Keratinocyte (primary cell): ENCODE measurements at regions not wholly inside any gene's neighbourhood (a gene's known extent, or its start where the extent isn't known, plus 50 kb on each side); places are given as distances from the start of the nearest gene placed in this dataset.

ENCODE experiments used
- DNase-seq: peaks from one replicate; pipeline ENCODE4 v3.0.0-alpha.2; 2011; ENCODE audit warnings: low read depth, missing footprints, low spot score
- FAIRE-seq: peaks from 2 replicates; lab custom pipeline; 2011; peaks lifted over from hg19 to GRCh38; lab: Jason Lieb, UNC
- H2AFZ ChIP-seq: 2 replicates; pipeline ENCODE4 v1.6.0; 2012; ENCODE audit warnings: low read length, control low read depth, inconsistent platforms; ENCODE audit not compliant: control insufficient read depth
- H3K27ac ChIP-seq: 2 replicates; pipeline ENCODE4 v1.5.1; 2011; ENCODE audit warnings: low read length; ENCODE audit not compliant: control insufficient read depth, insufficient read depth
- H3K27me3 ChIP-seq: 3 replicates; pipeline ENCODE4 v1.6.0; 2011; ENCODE audit warnings: low read length; ENCODE audit not compliant: control insufficient read depth, insufficient read depth; ENCODE audit errors: extremely low read depth
- H3K36me3 ChIP-seq, 2 experiments: 2 replicates in 1 of 2; 3 replicates in 1 of 2; pipeline ENCODE4 v1.5.1; 2011; ENCODE audit warnings: low read length in 2 of 2, mild to moderate bottlenecking in 1 of 2; ENCODE audit not compliant: control insufficient read depth in 2 of 2, insufficient read depth in 2 of 2; ENCODE audit errors: extremely low read depth in 1 of 2
- H3K4me1 ChIP-seq: 3 replicates; pipeline ENCODE4 v1.5.1; 2011; ENCODE audit warnings: low read length; ENCODE audit not compliant: control insufficient read depth, insufficient read depth; ENCODE audit errors: extremely low read depth
- H3K4me2 ChIP-seq: 3 replicates; pipeline ENCODE4 v1.6.0; 2011; ENCODE audit warnings: low read depth, low read length; ENCODE audit not compliant: control insufficient read depth, insufficient read depth; ENCODE audit errors: extremely low read depth
- H3K4me3 ChIP-seq, 3 experiments: fragments of 200-600 bp in 1 of 3; sonication (generic) in 1 of 3; 2 replicates in 2 of 3; 3 replicates in 1 of 3; pipeline ENCODE4 v1.5.1; 2011 to 2016; ENCODE audit warnings: low read length in 3 of 3, mild to moderate bottlenecking in 3 of 3, control low read depth in 2 of 3, inconsistent platforms in 1 of 3, low read depth in 1 of 3, mixed read lengths in 1 of 3, mixed run types in 1 of 3, moderate library complexity in 1 of 3; ENCODE audit not compliant: control insufficient read depth in 2 of 3, insufficient read depth in 2 of 3; ENCODE audit errors: extremely low read depth in 1 of 3
- H3K79me2 ChIP-seq: 2 replicates; pipeline ENCODE4 v1.6.0; 2012; ENCODE audit warnings: low read length; ENCODE audit not compliant: control insufficient read depth, insufficient read depth
- H3K9ac ChIP-seq: 3 replicates; pipeline ENCODE4 v1.6.0; 2011; ENCODE audit warnings: low read length; ENCODE audit not compliant: control insufficient read depth, insufficient read depth; ENCODE audit errors: extremely low read depth
- H3K9me1 ChIP-seq: 3 replicates; pipeline ENCODE4 v1.6.0; 2011; ENCODE audit warnings: low read length; ENCODE audit not compliant: control insufficient read depth, insufficient read depth; ENCODE audit errors: extremely low read depth
- H3K9me3 ChIP-seq: 2 replicates; pipeline ENCODE4 v1.5.1; 2012; ENCODE audit warnings: low read depth, low read length; ENCODE audit not compliant: control insufficient read depth
- H4K20me1 ChIP-seq: 3 replicates; pipeline ENCODE4 v1.6.0; 2011; ENCODE audit warnings: low read length; ENCODE audit not compliant: control insufficient read depth, insufficient read depth; ENCODE audit errors: extremely low read depth
- CTCF ChIP-seq, 3 experiments: IDR thresholded peaks in 1 of 3; conservative IDR thresholded peaks in 1 of 3; optimal IDR thresholded peaks in 1 of 3; 2 replicates in 2 of 3; 3 replicates in 1 of 3; pipeline versions ENCODE3 to v1.5.1; 2011; ENCODE audit warnings: low read length in 3 of 3, mild to moderate bottlenecking in 3 of 3, moderate library complexity in 2 of 3, control low read depth in 1 of 3, inconsistent platforms in 1 of 3; ENCODE audit not compliant: insufficient read depth in 2 of 3; ENCODE audit errors: extremely low read depth in 1 of 3
- EZH2 ChIP-seq: IDR thresholded peaks from one replicate; pipeline ENCODE4 v1.6.1; 2012; ENCODE audit warnings: inconsistent platforms, mild to moderate bottlenecking, low read length, moderate library complexity
- dilution Hi-C: fragments of 300-500 bp; cut with MboI; formaldehyde crosslinking; loops from one replicate; pipeline ENCODE4 v1.7.0; 2020; ENCODE audit warnings: low sequenced_read_pairs; ENCODE audit not compliant: extremely low pct_ligation_motif_present

- H3K9me1 ChIP-seq, result no peaks in the 10 kb centered on the region
- no peak overlapping the region for H3K27ac ChIP-seq
- DNase-seq, result no peak
- dilution Hi-C loops, result no loop called here
- no peaks in the 10 kb centered on the region for H3K27me3 ChIP-seq
- no peak overlapping the region for H3K4me2 ChIP-seq
- no peak overlapping the region for H2AFZ ChIP-seq
- no peaks in the 10 kb centered on the region for H4K20me1 ChIP-seq
- no peaks in the 10 kb centered on the region for H3K4me1 ChIP-seq
- no peaks in the 10 kb centered on the region for H3K36me3 ChIP-seq
- no peaks in the 10 kb centered on the region for H3K79me2 ChIP-seq
- TF ChIP-seq EZH2 (no peak), CTCF (optimal IDR thresholded peaks at IDR 0.05 in 1 of 3, IDR thresholded peaks at IDR 0.05 in 1 of 3, conservative IDR thresholded peaks at IDR 0.05 in 1 of 3; ENCODE audit: extremely low read depth in 1 of 3, insufficient read depth in 2 of 3, low read length in 3 of 3) (no peak)
- no peak overlapping the region for H3K4me3 ChIP-seq
- H3K9me3 ChIP-seq, result no peaks in the 10 kb centered on the region
- FAIRE-seq, result no peak
- H3K9ac ChIP-seq, result no peak overlapping the region
Measured at GRCh38 chr3:188001926-188002325, 152.0 kb upstream of the LPP start.

GRCh38 chr3:188002626-188003138, 151.3 kb upstream of the LPP start:
- DNase-seq, result no peak
- FAIRE-seq, result no peak
- dilution Hi-C loops, result no loop called here

More at GRCh38 chr3:188002626-188003138, 151.3 kb upstream of the LPP start:
- H3K27ac ChIP-seq, result no peak overlapping the region
- no peaks in the 10 kb centered on the region for H3K79me2 ChIP-seq
- no peaks in the 10 kb centered on the region for H3K4me1 ChIP-seq
- no peaks in the 10 kb centered on the region for H3K9me1 ChIP-seq
- H3K4me2 ChIP-seq, result no peak overlapping the region
- no peak overlapping the region for H3K9ac ChIP-seq
- H2AFZ ChIP-seq, result no peak overlapping the region
- no peak for TF ChIP-seq EZH2
- no peak for TF ChIP-seq CTCF (optimal IDR thresholded peaks at IDR 0.05 in 1 of 3, IDR thresholded peaks at IDR 0.05 in 1 of 3, conservative IDR thresholded peaks at IDR 0.05 in 1 of 3; ENCODE audit: extremely low read depth in 1 of 3, insufficient read depth in 2 of 3, low read length in 3 of 3)
- no peaks in the 10 kb centered on the region for H3K27me3 ChIP-seq
- H3K9me3 ChIP-seq, result no peaks in the 10 kb centered on the region
- H4K20me1 ChIP-seq, result no peaks in the 10 kb centered on the region
- no peak overlapping the region for H3K4me3 ChIP-seq
- H3K36me3 ChIP-seq, result no peaks in the 10 kb centered on the region
